HG03064 (cell line): ENCODE measurements at regions not wholly inside any gene's neighbourhood (a gene's known extent, or its start where the extent isn't known, plus 50 kb on each side); places are given as distances from the start of the nearest gene placed in this dataset.
"Not testable (repeated sequence)": the region's sequence is repeated elsewhere in the genome, so short reads cannot be mapped to it uniquely, and the experiment has no call there.

Experiments used
- ATAC-seq: cut with Tn5 transposase; IDR thresholded peaks from one replicate; pipeline ENCODE4 v1.9.1; 2021; ENCODE audit warnings: low read depth; ENCODE audit not compliant: unreplicated experiment

DNA sequence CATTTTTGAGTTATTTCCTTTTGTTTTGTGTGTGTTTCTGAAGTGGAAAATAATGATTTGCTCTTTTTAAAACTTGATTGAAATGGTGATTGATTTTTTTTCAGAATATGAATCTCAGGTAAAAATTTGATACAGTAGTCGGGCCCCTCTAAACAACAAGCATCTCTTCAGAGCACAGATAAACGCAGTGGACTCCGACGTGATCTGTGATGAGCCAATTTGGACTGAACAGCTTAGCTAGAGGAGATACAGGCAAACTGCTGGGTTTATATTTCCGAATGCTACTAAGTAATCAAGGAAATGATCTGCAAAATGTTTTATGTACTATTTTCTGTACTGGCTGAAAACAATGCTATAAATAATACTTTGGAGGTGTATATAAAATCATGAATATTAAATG, 705.7 kb upstream of the RGS18 start:
- no peak for ATAC-seq

DNA sequence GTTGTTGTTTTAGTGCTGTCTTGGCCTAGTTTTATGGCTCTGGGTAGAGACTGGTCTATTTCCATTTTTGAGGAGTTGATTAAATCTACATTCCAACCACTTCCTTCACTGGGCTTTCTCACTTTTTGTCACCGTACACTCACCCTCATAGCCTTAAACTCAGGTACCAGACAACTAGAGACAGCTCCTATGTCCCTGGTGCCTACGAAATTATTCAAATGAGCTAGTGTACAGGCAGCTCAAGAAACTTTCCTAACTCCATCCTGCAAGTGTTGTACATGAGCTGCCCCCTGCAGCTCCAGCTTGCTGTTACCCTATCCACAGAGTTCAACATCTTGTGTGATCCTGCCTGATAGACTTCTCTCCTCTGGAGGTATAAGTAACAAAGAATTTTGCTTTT, 704.8 kb upstream of the RGS18 start:
- ATAC-seq: no peak

DNA sequence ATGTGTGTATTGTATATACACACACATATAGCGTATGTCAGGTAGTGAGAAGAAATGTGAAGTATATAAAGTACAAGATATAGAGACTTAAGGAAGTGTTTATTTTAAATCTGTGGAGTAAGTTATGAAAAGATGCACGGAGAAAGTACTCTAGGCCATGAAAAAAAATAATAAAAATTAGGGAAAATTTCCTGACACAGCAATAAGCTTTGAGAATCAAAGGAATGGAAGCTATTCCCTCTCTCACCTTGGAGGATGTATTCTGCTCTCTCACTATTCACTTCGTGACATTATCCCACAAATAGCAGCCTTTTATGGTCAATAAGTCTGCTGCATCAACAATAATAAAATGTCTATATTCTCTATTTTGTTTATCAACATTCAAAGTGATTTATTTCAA, 700.4 kb upstream of the RGS18 start:
- no peak for ATAC-seq

DNA sequence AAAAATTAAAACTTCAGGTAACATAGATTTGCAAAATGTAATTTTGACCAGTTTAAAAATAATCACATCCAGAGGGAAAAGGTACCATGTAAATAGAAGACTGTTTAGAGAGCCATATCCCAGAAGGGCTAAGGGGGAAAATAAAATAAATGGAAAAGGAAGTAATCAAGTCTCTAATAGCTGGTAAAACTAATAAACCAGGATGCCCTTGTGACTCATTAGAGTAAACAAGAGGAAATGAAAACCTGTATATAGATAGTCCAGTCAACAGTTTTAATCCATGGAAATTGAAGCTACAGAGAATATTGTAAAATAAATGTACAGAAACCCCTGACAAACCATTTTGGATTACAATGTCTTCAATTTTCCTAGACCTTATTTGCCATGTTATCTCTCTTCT, 698.0 kb upstream of the RGS18 start:
- ATAC-seq: no peak

DNA sequence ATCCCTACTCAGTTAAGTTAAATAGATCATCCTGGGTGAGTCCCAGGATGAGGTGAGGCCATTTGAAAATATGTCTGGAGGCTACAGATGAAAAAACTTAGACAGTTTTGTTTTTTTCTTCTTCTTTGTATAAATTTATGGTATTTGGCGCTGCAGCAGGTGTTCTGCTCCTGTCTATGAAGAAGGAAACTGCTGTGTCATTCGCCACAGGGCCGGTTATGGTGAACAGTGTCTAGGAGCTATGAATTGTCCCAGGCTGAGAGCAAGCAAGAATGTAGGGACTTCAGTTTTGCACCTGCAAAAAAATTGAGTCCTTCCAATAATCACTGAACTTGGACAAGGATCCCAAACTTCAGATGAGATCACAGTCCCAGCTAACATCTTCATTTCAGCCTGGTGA, 674.3 kb upstream of the RGS18 start:
- no peak for ATAC-seq

DNA sequence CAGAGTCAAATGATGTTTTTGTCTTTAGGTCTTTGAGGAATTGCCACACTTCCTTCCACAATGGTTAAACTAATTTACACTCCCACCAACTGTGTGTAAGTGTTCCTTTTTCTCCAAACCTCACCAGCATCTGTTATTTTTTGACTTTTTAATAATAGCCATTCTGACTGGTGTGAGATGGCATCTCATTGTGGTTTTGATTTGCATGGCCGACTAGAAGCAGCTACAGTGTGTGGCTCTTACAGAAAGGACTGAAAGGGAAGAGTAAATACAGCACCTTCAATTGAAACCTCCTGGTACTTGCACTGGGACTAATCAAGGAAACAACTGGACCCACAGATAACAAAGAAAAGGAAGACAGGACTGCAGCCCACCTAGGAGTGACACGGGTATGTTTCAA, 668.0 kb upstream of the RGS18 start:
- no peak for ATAC-seq

DNA sequence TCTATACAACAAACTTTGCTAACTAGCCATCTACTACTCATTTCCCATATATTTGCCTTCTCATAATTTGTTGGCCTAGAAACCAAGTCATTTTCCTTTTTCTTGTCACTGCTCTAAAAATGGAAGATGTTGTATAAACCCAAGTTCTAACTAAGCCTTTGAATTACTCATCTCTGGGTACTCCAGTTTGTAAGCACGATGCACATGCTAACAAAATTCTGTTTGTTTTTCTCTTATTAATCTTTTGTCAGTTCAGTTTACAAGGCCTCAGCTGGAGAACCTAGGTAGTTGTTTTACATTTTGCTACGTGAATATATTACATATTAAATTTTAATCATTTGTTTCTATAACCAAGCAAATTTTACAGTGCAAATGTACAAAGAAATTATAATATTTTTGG, 663.2 kb upstream of the RGS18 start:
- ATAC-seq: no peak

DNA sequence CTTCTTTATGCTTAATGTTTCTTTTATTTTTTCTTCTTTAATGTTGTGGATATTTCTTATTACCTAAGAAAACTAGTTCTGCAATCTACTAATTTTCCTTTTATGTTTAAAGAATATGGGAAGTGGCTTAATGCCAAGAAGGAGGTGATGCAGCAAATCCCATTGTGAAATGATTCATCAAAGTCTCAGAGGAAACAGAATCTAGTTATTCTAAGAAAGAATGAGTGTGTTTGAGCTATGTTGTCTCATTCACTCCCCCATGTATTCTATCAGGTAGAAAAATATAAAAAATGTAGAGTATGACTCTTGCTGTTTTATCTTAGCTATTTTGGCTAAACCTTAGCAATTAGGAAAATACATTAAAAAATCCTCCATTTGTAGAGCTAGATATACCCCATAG, 659.9 kb upstream of the RGS18 start:
- no peak for ATAC-seq

DNA sequence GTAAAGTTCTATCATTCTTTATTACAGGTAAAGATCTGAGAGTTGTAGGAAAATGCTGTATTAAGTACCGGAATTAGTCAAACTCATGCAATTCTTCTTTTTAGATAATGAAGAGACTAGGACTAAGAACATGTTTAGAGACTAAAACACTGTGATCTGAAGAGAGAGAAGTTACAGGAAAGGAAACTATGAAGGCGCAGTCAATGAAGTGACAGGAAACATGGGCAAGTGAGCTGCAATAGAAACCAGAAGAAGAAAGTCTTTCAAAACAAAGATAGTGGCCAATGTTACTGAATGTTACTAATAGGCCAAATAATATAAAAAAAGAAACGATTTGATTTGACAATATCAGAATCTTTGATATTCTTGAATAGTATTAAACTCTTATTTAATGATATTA, 659.4 kb upstream of the RGS18 start:
- ATAC-seq: no peak

DNA sequence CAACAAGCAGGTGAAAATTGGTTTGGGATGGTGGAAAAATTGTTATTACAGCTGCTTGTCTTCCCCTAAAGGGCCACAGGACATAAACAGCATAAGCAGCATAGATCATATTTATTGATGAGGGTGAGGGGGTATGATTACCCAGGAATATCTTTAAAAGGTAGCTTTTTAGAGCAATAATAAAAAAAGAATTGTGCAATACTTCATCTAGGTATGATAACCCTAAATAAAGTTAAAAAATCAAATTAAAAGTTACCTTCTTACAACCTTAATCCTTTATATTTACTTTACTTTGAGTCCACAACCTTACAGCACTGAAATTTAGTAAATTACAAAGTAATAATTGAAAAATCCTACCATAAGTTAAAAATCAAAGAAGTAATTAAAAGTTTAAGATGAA, 653.3 kb upstream of the RGS18 start:
- no peak for ATAC-seq

DNA sequence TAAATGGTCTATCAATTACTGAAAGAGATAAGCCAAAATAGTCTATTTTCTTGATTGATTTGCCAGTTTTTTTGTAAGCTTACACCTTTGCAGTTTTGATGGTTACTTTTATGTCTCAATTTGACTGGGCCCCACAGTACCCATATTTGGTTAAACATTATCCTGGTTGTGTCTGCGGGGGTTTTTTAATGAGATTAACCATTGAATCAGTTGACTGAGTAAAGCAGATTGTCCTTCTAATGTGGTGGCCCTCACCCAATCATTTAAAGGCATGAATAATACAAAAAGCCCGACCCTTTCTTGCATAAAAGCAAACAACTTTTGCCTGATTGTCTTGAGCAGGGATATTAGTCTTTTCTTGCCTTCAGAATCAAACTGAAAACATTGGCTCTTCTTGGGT, 650.0 kb upstream of the RGS18 start:
- no peak for ATAC-seq

DNA sequence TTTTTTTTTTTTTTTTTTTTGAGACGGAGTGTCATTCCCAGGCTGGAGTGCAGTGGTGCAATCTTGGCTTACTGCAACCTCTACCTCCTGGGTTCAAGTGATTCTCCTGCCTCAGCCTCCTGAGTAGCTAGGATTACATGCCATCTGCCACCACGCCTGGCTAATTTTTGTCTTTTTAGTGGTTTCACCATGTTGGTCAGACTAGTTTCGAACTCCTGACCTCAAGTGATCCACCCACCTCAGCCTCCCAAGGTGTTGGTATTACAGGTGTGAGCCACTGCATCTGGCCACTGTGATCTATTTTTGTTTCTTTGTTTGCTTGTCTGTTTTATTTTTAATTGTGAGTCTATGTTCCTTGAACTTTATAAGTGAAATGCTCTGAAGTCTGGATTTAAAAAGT, 646.8 kb upstream of the RGS18 start:
- ATAC-seq: not testable (repeated sequence)

DNA sequence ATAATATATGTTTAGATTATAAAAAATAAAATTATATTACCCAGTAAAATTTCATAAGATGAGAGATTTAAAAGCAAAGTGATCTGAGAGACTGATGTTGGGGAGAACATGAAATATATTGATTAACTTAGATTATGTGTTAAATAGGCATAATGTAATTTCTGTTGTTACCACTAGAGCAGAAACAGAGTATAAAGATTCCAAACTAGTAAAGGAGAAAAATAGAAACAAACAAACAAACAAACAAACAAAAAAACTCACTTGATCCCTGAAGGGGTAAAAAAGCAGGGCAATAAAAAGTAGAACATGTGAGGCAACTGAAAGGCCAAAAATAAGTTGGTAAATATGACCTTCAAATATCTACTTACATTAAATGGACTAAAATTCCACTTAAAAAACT, 640.4 kb upstream of the RGS18 start:
- ATAC-seq: no peak

DNA sequence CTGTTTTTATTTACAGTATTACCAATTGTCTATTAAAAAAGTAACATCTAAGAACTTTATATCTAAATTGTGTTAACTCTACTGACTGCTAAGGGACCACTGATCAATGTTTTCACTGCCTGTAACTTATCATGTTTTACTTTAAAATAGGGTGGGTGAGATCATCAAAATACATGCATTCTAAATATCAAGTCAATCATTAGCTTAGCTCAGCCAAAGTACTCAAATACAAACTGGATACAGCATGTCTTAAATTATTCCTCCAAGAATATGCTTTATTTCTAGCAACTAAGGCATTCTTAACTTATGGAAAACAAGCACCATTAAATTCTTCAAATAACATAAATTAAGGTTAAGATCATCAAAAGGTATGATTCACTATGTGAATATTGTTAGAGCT, 638.7 kb upstream of the RGS18 start:
- no peak for ATAC-seq

DNA sequence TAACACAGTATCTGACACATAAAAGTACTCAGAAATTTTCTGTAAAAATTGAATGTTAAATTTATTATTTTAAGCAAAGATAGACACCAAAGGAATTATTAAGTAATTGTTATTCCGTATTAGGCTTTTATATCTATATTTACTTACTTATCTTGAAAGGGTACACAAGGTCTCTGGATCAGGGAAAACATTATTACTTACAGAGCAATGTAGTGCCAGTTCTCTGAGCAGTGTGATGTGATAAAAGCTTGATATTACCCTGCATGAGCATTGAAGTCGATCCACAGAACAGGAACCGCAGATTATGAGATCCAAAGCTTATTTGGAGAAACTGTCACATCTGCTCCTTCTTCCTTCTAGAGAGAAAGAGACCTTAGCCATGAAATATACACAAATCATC, 637.9 kb upstream of the RGS18 start:
- ATAC-seq: no peak

DNA sequence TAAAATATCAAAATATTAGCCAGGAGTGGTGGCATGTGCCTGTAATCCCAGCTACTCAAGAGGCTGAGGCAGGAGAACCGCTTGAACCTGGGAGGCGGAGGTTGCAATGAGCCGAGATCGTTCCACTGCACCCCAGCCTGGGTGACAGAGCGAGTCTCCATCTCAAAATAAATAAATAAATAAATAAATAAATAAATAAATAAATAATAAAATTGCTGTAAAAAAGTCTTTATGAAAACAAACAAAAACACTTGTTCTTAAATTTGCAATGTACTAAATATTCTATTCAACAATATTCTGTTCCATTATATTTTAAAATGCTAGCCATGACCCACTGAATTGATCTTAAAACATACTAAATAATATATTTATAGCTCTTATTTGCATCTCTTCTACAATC, 632.3 kb upstream of the RGS18 start:
- not testable (repeated sequence) for ATAC-seq

DNA sequence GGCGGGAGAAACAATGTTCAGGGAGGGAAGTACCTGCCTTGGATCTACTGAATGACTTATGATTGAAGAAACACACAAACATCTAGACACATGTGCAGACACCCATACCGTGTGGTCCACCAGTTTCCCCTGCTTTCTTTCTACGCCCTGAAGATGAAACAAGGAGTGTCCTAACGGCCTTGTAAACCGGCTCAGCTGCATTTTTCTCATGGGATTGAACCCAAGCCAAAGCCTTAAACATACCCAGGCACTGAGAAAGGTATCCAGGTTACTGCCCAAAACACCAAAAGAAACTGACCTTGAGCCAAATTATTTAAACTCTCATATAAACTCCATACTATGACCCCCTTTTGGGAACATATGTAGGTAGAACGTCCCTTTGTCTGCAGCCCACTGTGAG, 630.0 kb upstream of the RGS18 start:
- no peak for ATAC-seq

DNA sequence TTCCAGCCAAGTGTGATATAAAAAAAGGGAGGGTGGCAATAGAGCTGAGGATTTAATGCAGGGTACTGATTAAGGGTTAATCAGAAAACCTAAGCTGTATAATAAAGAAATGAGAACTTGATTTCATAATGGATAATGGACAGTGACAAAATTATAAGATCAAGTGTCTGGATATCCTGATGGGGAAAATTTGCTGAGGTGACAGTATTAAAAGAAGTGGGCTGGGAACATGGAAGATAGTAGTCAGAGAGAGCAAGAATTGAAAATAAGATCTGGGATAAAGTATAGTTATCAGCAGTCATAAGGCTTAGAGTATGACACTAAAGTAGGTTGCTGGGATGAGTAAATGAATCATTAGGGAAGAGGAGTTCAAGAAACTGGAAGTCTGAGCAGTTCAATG, 627.3 kb upstream of the RGS18 start:
- ATAC-seq: no peak

DNA sequence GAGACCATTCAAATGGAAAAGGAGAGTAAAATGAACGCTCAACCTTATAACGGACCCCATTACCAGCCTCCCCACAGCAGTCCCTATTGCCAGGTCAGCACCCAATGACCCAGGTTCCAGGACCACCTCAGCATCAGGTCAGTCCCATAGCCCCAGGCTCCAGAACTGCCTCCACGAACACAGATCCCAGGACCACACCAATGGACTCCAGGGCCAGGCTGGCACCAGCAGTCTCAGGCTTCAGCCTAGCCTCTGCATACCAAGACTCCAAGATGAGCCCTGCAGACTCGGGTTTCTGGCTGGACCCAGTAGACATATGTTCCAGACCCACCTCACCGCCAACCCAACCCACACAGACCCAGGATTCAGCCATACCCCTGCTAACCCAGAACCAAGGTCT, 625.0 kb upstream of the RGS18 start:
- ATAC-seq: no peak

DNA sequence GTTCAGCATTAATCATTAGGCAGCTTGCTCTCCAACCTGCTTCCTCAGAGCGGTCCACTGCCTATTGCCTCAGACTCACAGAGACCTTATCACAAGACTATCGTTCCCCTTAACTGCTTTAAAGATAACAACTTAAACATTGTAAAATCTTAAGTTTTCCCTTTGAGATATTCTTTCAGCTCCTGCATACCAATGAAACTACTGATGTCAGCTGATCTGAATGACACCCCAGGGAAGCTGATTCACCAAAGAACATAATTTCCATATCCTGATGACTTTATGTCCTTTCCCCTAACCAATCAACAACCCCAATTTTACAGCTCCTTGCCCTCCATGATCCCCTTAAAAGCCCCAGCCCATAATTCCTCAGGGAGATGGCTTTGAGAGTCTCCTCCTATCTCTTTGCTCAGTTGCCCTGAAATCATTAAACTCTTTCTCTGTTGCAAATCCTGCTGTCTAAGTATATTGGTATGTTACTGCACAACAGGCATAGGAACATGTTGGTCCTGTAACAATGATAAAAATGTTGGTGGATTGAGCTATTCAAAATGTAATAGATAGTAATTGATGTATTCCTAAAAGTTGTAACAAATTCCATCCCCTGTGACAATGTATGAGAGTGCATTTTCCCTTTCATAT, 621.4 kb upstream of the RGS18 start:
- ATAC-seq: no peak

DNA sequence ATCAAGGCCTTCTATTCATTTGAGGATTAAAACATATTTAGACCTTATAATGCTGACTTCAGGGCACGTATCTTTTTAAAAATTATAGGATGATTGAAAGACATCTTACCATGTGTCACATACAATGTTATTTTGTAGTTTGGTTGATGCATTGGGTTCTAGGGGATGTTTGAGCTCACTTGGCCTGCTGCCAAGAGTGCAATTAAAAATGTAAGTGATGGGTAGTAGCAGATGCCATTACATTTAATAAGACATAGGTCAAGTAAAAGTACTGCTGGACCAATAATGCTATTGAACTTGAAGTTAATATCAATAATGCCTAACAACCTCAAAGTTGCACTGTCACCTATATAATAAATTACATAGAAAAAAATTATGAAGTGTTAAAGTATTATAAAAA, 616.5 kb upstream of the RGS18 start:
- ATAC-seq: no peak

DNA sequence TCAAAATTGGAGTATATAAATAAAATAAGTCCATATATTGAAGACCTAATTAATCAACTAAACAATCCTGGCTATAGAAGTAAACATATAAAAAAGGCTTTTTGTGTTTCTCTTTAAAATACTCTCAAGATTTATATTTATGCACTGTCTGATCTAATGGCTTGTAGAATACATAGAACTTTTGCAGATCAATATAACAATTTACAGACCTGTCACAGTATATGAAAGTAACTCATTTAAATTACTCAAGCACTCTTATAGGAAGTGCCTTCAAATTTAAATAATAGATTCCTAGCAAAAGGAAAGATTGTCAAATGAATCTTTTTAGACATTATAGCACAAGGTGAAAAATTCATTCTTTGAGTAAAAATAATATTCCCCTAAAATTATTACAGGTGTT, 615.8 kb upstream of the RGS18 start:
- no peak for ATAC-seq

DNA sequence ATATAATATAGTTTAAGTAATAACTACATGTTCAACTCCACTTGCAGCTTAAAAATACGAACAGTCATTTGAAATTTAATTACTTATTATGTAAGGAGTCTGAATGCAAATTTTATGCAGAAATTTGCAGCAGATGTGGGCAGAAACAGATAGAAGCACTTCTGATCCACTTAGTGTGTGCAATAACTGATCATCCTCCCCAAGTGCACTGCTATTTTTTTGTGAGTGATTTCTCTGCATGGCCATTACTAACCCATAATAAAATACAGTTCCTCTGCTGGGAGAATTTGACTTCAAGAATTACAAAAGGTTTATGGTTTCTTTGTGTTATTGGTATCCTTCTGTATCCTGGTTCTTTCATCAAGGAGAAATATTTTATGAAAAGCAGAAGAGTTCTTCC, 611.5 kb upstream of the RGS18 start:
- ATAC-seq: no peak
